ENCODE measurements at regions not wholly inside any gene's neighbourhood (a gene's known extent, or its start where the extent isn't known, plus 50 kb on each side); places are given as distances from the start of the nearest gene placed in this dataset.

DNA sequence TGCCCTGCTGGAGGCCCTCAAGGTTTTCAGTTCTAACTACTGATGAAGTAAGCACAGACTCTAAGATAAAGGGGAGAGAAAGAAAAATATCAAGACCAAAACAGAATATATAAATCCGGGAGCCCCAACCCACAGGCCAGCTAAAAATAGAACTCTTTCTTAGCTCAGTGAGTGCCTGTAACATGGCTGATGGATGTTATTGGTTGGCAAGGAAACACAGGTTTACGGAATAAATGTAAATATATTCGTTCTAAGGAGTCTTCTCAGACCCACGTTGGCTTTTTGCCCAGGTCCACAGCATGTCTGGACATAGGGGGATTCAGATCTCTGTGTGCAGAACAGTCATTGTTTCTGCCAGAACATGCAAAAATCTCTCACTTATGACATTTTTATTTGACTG lies 139.0 kb upstream of the SERPINE2 start:
- Histone ChIP-seq H3K4me2 (ENCODE audit: control insufficient read depth, insufficient read depth) (no peak overlapping the region), H3K27me3 (replicated peaks in 1 of 2; ENCODE audit: control insufficient read depth in 2 of 2, insufficient read depth in 2 of 2, low read length in 1 of 2) (no peaks in the 10 kb centered on the region; a peak in 1 of 4 replicates), H3K79me2 (ENCODE audit: control insufficient read depth, insufficient read depth, low read length) (no peaks in the 10 kb centered on the region), H3K9ac (ENCODE audit: control insufficient read depth, insufficient read depth, low read length) (no peak overlapping the region), H4K20me1 (ENCODE audit: control insufficient read depth, insufficient read depth) (no peaks in the 10 kb centered on the region), H3K9me3 (replicated peaks; ENCODE audit: control insufficient read depth, insufficient read depth, low read length) (no peaks in the 10 kb centered on the region), H3K4me1 (ENCODE audit: control insufficient read depth, insufficient read depth, low read length) (no peaks in the 10 kb centered on the region), H3K36me3 (ENCODE audit: control insufficient read depth in 2 of 2, insufficient read depth in 2 of 2, low read length in 1 of 2) (no peaks in the 10 kb centered on the region), H2AFZ (ENCODE audit: control insufficient read depth, low read depth, low read length) (no peak overlapping the region), H3K4me3 (no peak overlapping the region), H3K27ac (ENCODE audit: control insufficient read depth, insufficient read depth) (no peak overlapping the region)
- intact Hi-C loops (cut with micrococcal nuclease; ENCODE audit: unreplicated experiment), result no loop called here
- FAIRE-seq (no peak), DNase-seq (ENCODE audit: low read depth, low spot score) (no peak), ATAC-seq (no peak)
- no TSS peak for BruUV-seq (replicated peaks)
- in situ Hi-C loops (cut with MboI), result no loop called here
- ChIA-PET RAD21 (ENCODE audit: unreplicated experiment) (no interaction called here), CTCF (interaction anchor here (1.8 kb wide), 1 partner anchor 185 kb away, joined by 6 read pairs; no protein-coding TSS in a partner anchor), SMC1A (ENCODE audit: uncharacterized antibody, unreplicated experiment) (no interaction called here), POLR2A (no interaction called here)
- WGBS (ENCODE audit: insufficient coverage, insufficient replicate concordance, low lambda C conversion rate, missing lambda C conversion rate), result 0% methylated on average over 4 of the region's 4 CpGs
- TF ChIP-seq, protein P1, sequence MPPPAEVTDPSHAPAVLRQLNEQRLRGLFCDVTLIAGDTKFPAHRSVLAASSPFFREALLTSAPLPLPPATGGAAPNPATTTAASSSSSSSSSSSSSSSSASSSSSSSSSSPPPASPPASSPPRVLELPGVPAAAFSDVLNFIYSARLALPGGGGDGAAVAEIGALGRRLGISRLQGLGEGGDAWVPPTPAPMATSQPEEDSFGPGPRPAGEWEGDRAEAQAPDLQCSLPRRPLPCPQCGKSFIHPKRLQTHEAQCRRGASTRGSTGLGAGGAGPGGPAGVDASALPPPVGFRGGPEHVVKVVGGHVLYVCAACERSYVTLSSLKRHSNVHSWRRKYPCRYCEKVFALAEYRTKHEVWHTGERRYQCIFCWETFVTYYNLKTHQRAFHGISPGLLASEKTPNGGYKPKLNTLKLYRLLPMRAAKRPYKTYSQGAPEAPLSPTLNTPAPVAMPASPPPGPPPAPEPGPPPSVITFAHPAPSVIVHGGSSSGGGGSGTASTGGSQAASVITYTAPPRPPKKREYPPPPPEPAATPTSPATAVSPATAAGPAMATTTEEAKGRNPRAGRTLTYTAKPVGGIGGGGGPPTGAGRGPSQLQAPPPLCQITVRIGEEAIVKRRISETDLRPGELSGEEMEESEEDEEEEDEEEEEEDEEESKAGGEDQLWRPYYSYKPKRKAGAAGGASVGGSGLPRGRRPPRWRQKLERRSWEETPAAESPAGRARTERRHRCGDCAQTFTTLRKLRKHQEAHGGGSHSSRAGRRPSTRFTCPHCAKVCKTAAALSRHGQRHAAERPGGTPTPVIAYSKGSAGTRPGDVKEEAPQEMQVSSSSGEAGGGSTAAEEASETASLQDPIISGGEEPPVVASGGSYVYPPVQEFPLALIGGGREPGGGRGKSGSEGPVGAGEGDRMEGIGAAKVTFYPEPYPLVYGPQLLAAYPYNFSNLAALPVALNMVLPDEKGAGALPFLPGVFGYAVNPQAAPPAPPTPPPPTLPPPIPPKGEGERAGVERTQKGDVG (CRISPR knock-in tag; IDR thresholded peaks at IDR 0.05), result no peak
- TF ChIP-seq ZZZ3 (IDR thresholded peaks at IDR 0.05; ENCODE audit: control insufficient read depth, insufficient read length, low read depth), result no peak
- TF ChIP-seq SMAD1 (IDR thresholded peaks at IDR 0.05; ENCODE audit: low read depth, partially characterized antibody), result no peak
- no peak for TF ChIP-seq SMAD5 (IDR thresholded peaks at IDR 0.05; ENCODE audit: low read depth)
- TF ChIP-seq BACH1 (IDR thresholded peaks at IDR 0.05; ENCODE audit: borderline replicate concordance), result no peak
- TF ChIP-seq, protein P2, sequence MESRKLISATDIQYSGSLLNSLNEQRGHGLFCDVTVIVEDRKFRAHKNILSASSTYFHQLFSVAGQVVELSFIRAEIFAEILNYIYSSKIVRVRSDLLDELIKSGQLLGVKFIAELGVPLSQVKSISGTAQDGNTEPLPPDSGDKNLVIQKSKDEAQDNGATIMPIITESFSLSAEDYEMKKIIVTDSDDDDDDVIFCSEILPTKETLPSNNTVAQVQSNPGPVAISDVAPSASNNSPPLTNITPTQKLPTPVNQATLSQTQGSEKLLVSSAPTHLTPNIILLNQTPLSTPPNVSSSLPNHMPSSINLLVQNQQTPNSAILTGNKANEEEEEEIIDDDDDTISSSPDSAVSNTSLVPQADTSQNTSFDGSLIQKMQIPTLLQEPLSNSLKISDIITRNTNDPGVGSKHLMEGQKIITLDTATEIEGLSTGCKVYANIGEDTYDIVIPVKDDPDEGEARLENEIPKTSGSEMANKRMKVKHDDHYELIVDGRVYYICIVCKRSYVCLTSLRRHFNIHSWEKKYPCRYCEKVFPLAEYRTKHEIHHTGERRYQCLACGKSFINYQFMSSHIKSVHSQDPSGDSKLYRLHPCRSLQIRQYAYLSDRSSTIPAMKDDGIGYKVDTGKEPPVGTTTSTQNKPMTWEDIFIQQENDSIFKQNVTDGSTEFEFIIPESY (IDR thresholded peaks at IDR 0.05), result no peak
- no peak for TF ChIP-seq SREBF2 (IDR thresholded peaks at IDR 0.05; ENCODE audit: low read length)
- TF ChIP-seq, protein P3, sequence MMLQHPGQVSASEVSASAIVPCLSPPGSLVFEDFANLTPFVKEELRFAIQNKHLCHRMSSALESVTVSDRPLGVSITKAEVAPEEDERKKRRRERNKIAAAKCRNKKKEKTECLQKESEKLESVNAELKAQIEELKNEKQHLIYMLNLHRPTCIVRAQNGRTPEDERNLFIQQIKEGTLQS (IDR thresholded peaks at IDR 0.05; ENCODE audit: borderline replicate concordance, extremely low read depth, low read depth, low read length), result no peak
- TF ChIP-seq MYB (IDR thresholded peaks at IDR 0.05; ENCODE audit: borderline replicate concordance, low read depth, low read length), result no peak
- TF ChIP-seq NR2C1 (IDR thresholded peaks at IDR 0.05), result no peak
- TF ChIP-seq, protein P4, sequence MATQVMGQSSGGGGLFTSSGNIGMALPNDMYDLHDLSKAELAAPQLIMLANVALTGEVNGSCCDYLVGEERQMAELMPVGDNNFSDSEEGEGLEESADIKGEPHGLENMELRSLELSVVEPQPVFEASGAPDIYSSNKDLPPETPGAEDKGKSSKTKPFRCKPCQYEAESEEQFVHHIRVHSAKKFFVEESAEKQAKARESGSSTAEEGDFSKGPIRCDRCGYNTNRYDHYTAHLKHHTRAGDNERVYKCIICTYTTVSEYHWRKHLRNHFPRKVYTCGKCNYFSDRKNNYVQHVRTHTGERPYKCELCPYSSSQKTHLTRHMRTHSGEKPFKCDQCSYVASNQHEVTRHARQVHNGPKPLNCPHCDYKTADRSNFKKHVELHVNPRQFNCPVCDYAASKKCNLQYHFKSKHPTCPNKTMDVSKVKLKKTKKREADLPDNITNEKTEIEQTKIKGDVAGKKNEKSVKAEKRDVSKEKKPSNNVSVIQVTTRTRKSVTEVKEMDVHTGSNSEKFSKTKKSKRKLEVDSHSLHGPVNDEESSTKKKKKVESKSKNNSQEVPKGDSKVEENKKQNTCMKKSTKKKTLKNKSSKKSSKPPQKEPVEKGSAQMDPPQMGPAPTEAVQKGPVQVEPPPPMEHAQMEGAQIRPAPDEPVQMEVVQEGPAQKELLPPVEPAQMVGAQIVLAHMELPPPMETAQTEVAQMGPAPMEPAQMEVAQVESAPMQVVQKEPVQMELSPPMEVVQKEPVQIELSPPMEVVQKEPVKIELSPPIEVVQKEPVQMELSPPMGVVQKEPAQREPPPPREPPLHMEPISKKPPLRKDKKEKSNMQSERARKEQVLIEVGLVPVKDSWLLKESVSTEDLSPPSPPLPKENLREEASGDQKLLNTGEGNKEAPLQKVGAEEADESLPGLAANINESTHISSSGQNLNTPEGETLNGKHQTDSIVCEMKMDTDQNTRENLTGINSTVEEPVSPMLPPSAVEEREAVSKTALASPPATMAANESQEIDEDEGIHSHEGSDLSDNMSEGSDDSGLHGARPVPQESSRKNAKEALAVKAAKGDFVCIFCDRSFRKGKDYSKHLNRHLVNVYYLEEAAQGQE (IDR thresholded peaks at IDR 0.05; ENCODE audit: low read depth, low read length), result no peak
- no peak for TF ChIP-seq GABPA (IDR thresholded peaks at IDR 0.05; ENCODE audit: low read depth)
- TF ChIP-seq CREB1 (IDR thresholded peaks at IDR 0.05; ENCODE audit: low read depth), result no peak
- TF ChIP-seq PML (IDR thresholded peaks at IDR 0.05; ENCODE audit: low read length), result no peak
- no peak for TF ChIP-seq RAD21 (IDR thresholded peaks at IDR 0.05; ENCODE audit: insufficient read depth, low read depth, low read length)
- TF ChIP-seq TARDBP (IDR thresholded peaks at IDR 0.05; ENCODE audit: borderline replicate concordance), result no peak
- no peak for TF ChIP-seq DPF2 (IDR thresholded peaks at IDR 0.05)

Data from GM12878 (cell line).